Stimulated activated CD8-positive, alpha-beta memory T cell treated with anti-CD3 and anti-CD28 coated beads, Interleukin-7, amount 100 ng/mL, for 24 hours (primary cell): ENCODE measurements at regions not wholly inside any gene's neighbourhood (a gene's known extent, or its start where the extent isn't known, plus 50 kb on each side); places are given as distances from the start of the nearest gene placed in this dataset.

Source experiments
- DNase-seq: peaks from one replicate; pipeline ENCODE4 v3.0.0-alpha.2; 2020; ENCODE audit warnings: low read depth

GRCh38 chrX:9317176-9317575, 147.7 kb upstream of the TBL1X start:
- DNase-seq, result no peak

GRCh38 chrX:9318213-9318612, 146.6 kb upstream of the TBL1X start:
- no peak for DNase-seq

- DNase-seq, result no peak
These were observed 146.1 kb upstream of the TBL1X start for GRCh38 chrX:9318766-9319165.

GRCh38 chrX:9320940-9321339, 143.9 kb upstream of the TBL1X start:
- DNase-seq, result no peak

GRCh38 chrX:9324676-9325075, 140.2 kb upstream of the TBL1X start:
- no peak for DNase-seq

- DNase-seq, result no peak
These were observed 138.5 kb upstream of the TBL1X start for GRCh38 chrX:9326369-9326768.

GRCh38 chrX:9327086-9327746, 137.6 kb upstream of the TBL1X start:
- DNase-seq, result no peak

GRCh38 chrX:9327747-9328145, 137.1 kb upstream of the TBL1X start:
- no peak for DNase-seq

GRCh38 chrX:9329056-9329455, 135.8 kb upstream of the TBL1X start:
- no peak for DNase-seq

GRCh38 chrX:9330249-9330982, 134.4 kb upstream of the TBL1X start:
- no peak for DNase-seq

GRCh38 chrX:9333873-9334560, 130.8 kb upstream of the TBL1X start:
- DNase-seq, result no peak

- no peak for DNase-seq
These were observed 129.6 kb upstream of the TBL1X start for GRCh38 chrX:9335251-9335650.

- DNase-seq, result no peak
These were observed 128.4 kb upstream of the TBL1X start for GRCh38 chrX:9336456-9336855.

GRCh38 chrX:9337046-9337445, 127.8 kb upstream of the TBL1X start:
- no peak for DNase-seq

- no peak for DNase-seq
These were observed 125.9 kb upstream of the TBL1X start for GRCh38 chrX:9338986-9339385.

GRCh38 chrX:9339603-9340491, 125.0 kb upstream of the TBL1X start:
- no peak for DNase-seq

- no peak for DNase-seq
These were observed 124.1 kb upstream of the TBL1X start for GRCh38 chrX:9340598-9341290.

GRCh38 chrX:9341291-9342201, 123.3 kb upstream of the TBL1X start:
- DNase-seq, result no peak

GRCh38 chrX:9342561-9343051, 122.3 kb upstream of the TBL1X start:
- DNase-seq, result no peak

- no peak for DNase-seq
These were observed 120.9 kb upstream of the TBL1X start for GRCh38 chrX:9343971-9344370.
